22Rv1 (cell line): ENCODE measurements at regions not wholly inside any gene's neighbourhood (a gene's known extent, or its start where the extent isn't known, plus 50 kb on each side); places are given as distances from the start of the nearest gene placed in this dataset.

Experiments
- CTCF ChIP-seq: fragments of 450-650 bp; IDR thresholded peaks from 2 replicates; pipeline ENCODE4 v1.5.1; 2017; ENCODE audit warnings: mild to moderate bottlenecking
- ZFX ChIP-seq: fragments of 450-650 bp; IDR thresholded peaks from 2 replicates; pipeline ENCODE4 v1.6.1; 2017; ENCODE audit warnings: antibody characterized with exemption, borderline replicate concordance

DNA sequence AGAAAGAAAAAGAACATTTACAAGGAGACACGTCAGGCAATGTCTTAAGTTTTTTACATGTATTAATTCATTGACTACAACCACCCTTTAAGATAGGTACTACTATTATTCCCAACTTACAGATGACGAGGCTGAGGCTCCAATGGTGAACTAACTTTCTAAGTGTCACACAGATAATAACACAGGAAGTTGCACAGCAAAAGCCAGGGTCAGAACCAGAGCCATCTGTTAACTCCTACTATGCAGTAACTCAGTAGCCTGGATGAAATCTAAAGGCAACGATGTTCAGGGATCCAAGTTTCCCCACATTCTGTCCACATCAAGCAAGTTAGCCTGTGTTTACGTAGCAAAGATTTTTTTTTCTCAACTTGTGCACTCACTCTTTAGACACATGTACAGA, 371.7 kb downstream of the PTPRC start:
- TF ChIP-seq CTCF (no peak), ZFX (no peak)
